WTC11 (cell line): ENCODE measurements at regions not wholly inside any gene's neighbourhood (a gene's known extent, or its start where the extent isn't known, plus 50 kb on each side); places are given as distances from the start of the nearest gene placed in this dataset.

Experiments
- ATAC-seq: fragments of 200-7000 bp; cut with Tn5 transposase; 2 replicates; pipeline ENCODE4 v1.10.0; 2021; ENCODE audit warnings: mild to moderate bottlenecking, moderate library complexity
- CTCF ChIA-PET: fragments of 300-600 bp; sonication (Branson Sonifier 250); formaldehyde crosslinking; loops from one replicate; lab custom pipeline; 2021; ENCODE audit warnings: antibody characterized with exemption; lab: Charles Lee
- POLR2A ChIA-PET: fragments of 350-600 bp; sonication (Branson Sonifier 250); formaldehyde crosslinking; loops from one replicate; lab custom pipeline; 2021; ENCODE audit warnings: antibody characterized with exemption; lab: Charles Lee
- DNase-seq: peaks from one replicate; pipeline ENCODE4 v3.0.0; 2021; ENCODE audit warnings: low spot score
- H3K27ac Mint-ChIP-seq: 2 replicates; pipeline ENCODE4 v1.8.0; 2021; ENCODE audit warnings: mixed read lengths
- H3K27me3 Mint-ChIP-seq: 2 replicates; pipeline ENCODE4 v1.8.0; 2021; ENCODE audit warnings: low read depth, mild to moderate bottlenecking, moderate library complexity, mixed read lengths
- H3K36me3 Mint-ChIP-seq: 2 replicates; pipeline ENCODE4 v1.8.0; 2021; ENCODE audit warnings: mixed read lengths
- H3K4me1 Mint-ChIP-seq: 2 replicates; pipeline ENCODE4 v1.8.0; 2022; ENCODE audit warnings: mixed read lengths
- H3K4me3 Mint-ChIP-seq: 2 replicates; pipeline ENCODE4 v1.8.0; 2021; ENCODE audit warnings: mild to moderate bottlenecking, moderate library complexity, mixed read lengths
- H3K9me3 Mint-ChIP-seq: 2 replicates; pipeline ENCODE4 v1.8.0; 2021; ENCODE audit warnings: mixed read lengths
- ATF1 ChIP-seq: sonication (generic); formaldehyde crosslinking; IDR thresholded peaks from 2 replicates; pipeline ENCODE4 v1.8.1; 2023; ENCODE audit warnings: mild to moderate bottlenecking, moderate library complexity, missing genetic modification reagents
- ELF4 ChIP-seq: sonication (generic); formaldehyde crosslinking; IDR thresholded peaks from 2 replicates; pipeline ENCODE4 v1.8.1; 2022; ENCODE audit warnings: low read depth, mild to moderate bottlenecking, moderate library complexity, missing genetic modification reagents
- ETV6 ChIP-seq: sonication (generic); formaldehyde crosslinking; IDR thresholded peaks from 2 replicates; pipeline ENCODE4 v1.8.1; 2022; ENCODE audit warnings: mild to moderate bottlenecking, missing genetic modification reagents
- GRHL2 ChIP-seq: fragments of 250-450 bp; sonication (Bioruptor Pico); IDR thresholded peaks from 2 replicates; pipeline ENCODE4 v1.8.0; 2022; ENCODE audit warnings: mild to moderate bottlenecking, moderate library complexity; ENCODE audit not compliant: insufficient replicate concordance, severe bottlenecking
- IRF2 ChIP-seq: sonication (generic); formaldehyde crosslinking; IDR thresholded peaks from 2 replicates; pipeline ENCODE4 v1.8.0; 2022; ENCODE audit warnings: low read depth, missing genetic modification reagents, borderline replicate concordance
- JUN ChIP-seq: sonication (generic); formaldehyde crosslinking; IDR thresholded peaks from 2 replicates; pipeline ENCODE4 v1.8.0; 2023; ENCODE audit warnings: mild to moderate bottlenecking, missing genetic modification reagents
- NFATC4 ChIP-seq: fragments of 250-450 bp; sonication (Bioruptor Pico); IDR thresholded peaks from 2 replicates; pipeline ENCODE4 v1.9.0; 2021; ENCODE audit warnings: mild to moderate bottlenecking
- RELA ChIP-seq: sonication (generic); formaldehyde crosslinking; IDR thresholded peaks from 2 replicates; pipeline ENCODE4 v1.8.1; 2022; ENCODE audit warnings: missing genetic modification reagents, mild to moderate bottlenecking, borderline replicate concordance
- ZNF121 ChIP-seq: sonication (generic); formaldehyde crosslinking; IDR thresholded peaks from 2 replicates; pipeline ENCODE4 v1.8.0; 2023; ENCODE audit warnings: missing genetic modification reagents
- ZNF317 ChIP-seq: sonication (generic); formaldehyde crosslinking; IDR thresholded peaks from 2 replicates; pipeline ENCODE4 v1.8.1; 2023; ENCODE audit warnings: low read depth, mild to moderate bottlenecking, moderate library complexity, missing genetic modification reagents, borderline replicate concordance
- TF ChIP-seq, protein P1 (sequence below): sonication (generic); formaldehyde crosslinking; IDR thresholded peaks from 2 replicates; pipeline ENCODE4 v1.8.0; 2022; ENCODE audit warnings: mild to moderate bottlenecking, missing genetic modification reagents
- TF ChIP-seq, protein P2 (sequence below): sonication (generic); formaldehyde crosslinking; IDR thresholded peaks from 2 replicates; pipeline ENCODE4 v1.8.1; 2023; ENCODE audit warnings: mild to moderate bottlenecking, missing genetic modification reagents, moderate library complexity
- TF ChIP-seq, protein P3 (sequence below): fragments of 250-450 bp; sonication (Bioruptor Pico); IDR thresholded peaks from 2 replicates; pipeline ENCODE4 v1.9.0; 2021; ENCODE audit warnings: mild to moderate bottlenecking, borderline replicate concordance
- TF ChIP-seq, protein P4 (sequence below): fragments of 250-450 bp; sonication (Bioruptor Pico); IDR thresholded peaks from 2 replicates; pipeline ENCODE4 v1.8.0; 2021; ENCODE audit warnings: mild to moderate bottlenecking
- TF ChIP-seq, protein P5 (sequence below): sonication (generic); formaldehyde crosslinking; IDR thresholded peaks from 2 replicates; pipeline ENCODE4 v1.8.1; 2022; ENCODE audit warnings: mild to moderate bottlenecking, missing genetic modification reagents, moderate library complexity, borderline replicate concordance
- TF ChIP-seq, protein P6 (sequence below): fragments of 250-450 bp; sonication (Bioruptor Pico); IDR thresholded peaks from 2 replicates; pipeline ENCODE4 v2.1.2; 2022; ENCODE audit warnings: mild to moderate bottlenecking, moderate library complexity
- TF ChIP-seq, protein P7 (sequence below): fragments of 250-450 bp; sonication (Bioruptor Pico); IDR thresholded peaks from 2 replicates; pipeline ENCODE4 v1.9.0; 2021; ENCODE audit warnings: mild to moderate bottlenecking
- TF ChIP-seq, protein P8 (sequence below): sonication (generic); formaldehyde crosslinking; conservative IDR thresholded peaks from 2 replicates; pipeline ENCODE4 v1.8.1; 2023; ENCODE audit warnings: mild to moderate bottlenecking, low read depth, missing genetic modification reagents, moderate library complexity

DNA sequence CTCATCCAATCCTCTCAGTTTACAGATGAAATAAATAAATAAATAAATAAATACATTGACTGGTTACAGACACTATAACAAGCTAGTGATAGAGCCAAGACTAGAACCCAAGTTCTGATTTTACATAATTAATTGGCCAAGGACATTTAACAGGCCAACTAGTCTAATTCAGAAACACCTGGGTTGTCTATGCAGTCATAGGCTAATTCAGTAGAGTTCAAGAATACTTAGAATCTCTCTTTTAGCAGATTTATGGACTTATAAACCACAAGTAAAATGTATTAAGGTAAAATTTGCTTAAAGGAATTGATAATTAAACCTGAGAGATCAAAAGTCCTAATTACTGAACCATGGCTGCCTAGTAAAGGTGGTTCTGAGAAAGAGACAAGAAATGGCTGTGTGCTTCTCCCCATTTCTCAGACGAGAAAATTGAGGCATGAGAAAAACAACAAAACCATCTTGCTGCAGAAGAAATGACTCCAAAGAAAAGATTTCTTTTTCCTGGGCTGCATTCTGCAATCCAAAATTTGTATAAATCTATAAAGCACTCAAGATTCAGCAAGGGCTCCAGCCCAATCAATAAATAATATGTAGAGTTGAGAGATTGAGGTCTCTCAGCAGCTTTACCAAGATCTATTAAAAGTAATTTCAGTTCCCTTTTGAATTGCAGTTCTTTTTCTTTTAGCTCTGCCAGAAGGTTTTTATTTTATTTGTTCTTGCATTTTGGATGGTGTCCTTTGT lies 98.3 kb downstream of the DUSP10 start:
- peaks cover 9% of the 10 kb centered on the region for H3K9me3 Mint-ChIP-seq
- no peak overlapping the region for H3K27ac Mint-ChIP-seq
- H3K36me3 Mint-ChIP-seq: no peaks in the 10 kb centered on the region
- ChIA-PET POLR2A (no interaction called here), CTCF (interaction anchor here (0.9 kb wide), 1 partner anchor 100 kb away, joined by 3 read pairs; no protein-coding TSS in a partner anchor)
- DNase-seq (no peak), ATAC-seq (no peak)
- TF ChIP-seq, protein P1, sequence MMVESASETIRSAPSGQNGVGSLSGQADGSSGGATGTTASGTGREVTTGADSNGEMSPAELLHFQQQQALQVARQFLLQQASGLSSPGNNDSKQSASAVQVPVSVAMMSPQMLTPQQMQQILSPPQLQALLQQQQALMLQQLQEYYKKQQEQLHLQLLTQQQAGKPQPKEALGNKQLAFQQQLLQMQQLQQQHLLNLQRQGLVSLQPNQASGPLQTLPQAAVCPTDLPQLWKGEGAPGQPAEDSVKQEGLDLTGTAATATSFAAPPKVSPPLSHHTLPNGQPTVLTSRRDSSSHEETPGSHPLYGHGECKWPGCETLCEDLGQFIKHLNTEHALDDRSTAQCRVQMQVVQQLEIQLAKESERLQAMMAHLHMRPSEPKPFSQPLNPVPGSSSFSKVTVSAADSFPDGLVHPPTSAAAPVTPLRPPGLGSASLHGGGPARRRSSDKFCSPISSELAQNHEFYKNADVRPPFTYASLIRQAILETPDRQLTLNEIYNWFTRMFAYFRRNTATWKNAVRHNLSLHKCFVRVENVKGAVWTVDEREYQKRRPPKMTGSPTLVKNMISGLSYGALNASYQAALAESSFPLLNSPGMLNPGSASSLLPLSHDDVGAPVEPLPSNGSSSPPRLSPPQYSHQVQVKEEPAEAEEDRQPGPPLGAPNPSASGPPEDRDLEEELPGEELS (CRISPR knock-in tag): no peak
- TF ChIP-seq, protein P2, sequence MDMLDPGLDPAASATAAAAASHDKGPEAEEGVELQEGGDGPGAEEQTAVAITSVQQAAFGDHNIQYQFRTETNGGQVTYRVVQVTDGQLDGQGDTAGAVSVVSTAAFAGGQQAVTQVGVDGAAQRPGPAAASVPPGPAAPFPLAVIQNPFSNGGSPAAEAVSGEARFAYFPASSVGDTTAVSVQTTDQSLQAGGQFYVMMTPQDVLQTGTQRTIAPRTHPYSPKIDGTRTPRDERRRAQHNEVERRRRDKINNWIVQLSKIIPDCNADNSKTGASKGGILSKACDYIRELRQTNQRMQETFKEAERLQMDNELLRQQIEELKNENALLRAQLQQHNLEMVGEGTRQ (CRISPR knock-in tag): no peak
- TF ChIP-seq GRHL2 (CRISPR knock-in tag): no peak
- TF ChIP-seq, protein P3, sequence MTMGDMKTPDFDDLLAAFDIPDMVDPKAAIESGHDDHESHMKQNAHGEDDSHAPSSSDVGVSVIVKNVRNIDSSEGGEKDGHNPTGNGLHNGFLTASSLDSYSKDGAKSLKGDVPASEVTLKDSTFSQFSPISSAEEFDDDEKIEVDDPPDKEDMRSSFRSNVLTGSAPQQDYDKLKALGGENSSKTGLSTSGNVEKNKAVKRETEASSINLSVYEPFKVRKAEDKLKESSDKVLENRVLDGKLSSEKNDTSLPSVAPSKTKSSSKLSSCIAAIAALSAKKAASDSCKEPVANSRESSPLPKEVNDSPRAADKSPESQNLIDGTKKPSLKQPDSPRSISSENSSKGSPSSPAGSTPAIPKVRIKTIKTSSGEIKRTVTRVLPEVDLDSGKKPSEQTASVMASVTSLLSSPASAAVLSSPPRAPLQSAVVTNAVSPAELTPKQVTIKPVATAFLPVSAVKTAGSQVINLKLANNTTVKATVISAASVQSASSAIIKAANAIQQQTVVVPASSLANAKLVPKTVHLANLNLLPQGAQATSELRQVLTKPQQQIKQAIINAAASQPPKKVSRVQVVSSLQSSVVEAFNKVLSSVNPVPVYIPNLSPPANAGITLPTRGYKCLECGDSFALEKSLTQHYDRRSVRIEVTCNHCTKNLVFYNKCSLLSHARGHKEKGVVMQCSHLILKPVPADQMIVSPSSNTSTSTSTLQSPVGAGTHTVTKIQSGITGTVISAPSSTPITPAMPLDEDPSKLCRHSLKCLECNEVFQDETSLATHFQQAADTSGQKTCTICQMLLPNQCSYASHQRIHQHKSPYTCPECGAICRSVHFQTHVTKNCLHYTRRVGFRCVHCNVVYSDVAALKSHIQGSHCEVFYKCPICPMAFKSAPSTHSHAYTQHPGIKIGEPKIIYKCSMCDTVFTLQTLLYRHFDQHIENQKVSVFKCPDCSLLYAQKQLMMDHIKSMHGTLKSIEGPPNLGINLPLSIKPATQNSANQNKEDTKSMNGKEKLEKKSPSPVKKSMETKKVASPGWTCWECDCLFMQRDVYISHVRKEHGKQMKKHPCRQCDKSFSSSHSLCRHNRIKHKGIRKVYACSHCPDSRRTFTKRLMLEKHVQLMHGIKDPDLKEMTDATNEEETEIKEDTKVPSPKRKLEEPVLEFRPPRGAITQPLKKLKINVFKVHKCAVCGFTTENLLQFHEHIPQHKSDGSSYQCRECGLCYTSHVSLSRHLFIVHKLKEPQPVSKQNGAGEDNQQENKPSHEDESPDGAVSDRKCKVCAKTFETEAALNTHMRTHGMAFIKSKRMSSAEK: no peak
- TF ChIP-seq, protein P4, sequence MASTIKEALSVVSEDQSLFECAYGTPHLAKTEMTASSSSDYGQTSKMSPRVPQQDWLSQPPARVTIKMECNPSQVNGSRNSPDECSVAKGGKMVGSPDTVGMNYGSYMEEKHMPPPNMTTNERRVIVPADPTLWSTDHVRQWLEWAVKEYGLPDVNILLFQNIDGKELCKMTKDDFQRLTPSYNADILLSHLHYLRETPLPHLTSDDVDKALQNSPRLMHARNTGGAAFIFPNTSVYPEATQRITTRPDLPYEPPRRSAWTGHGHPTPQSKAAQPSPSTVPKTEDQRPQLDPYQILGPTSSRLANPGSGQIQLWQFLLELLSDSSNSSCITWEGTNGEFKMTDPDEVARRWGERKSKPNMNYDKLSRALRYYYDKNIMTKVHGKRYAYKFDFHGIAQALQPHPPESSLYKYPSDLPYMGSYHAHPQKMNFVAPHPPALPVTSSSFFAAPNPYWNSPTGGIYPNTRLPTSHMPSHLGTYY (CRISPR knock-in tag): no peak
- TF ChIP-seq, protein P5, sequence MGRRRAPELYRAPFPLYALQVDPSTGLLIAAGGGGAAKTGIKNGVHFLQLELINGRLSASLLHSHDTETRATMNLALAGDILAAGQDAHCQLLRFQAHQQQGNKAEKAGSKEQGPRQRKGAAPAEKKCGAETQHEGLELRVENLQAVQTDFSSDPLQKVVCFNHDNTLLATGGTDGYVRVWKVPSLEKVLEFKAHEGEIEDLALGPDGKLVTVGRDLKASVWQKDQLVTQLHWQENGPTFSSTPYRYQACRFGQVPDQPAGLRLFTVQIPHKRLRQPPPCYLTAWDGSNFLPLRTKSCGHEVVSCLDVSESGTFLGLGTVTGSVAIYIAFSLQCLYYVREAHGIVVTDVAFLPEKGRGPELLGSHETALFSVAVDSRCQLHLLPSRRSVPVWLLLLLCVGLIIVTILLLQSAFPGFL (CRISPR knock-in tag): no peak
- no peak for TF ChIP-seq NFATC4 (CRISPR knock-in tag)
- TF ChIP-seq ZNF317 (CRISPR knock-in tag): no peak
- TF ChIP-seq JUN: no peak
- no peak for TF ChIP-seq ATF1
- no peak for TF ChIP-seq ETV6 (CRISPR knock-in tag)
- TF ChIP-seq ELF4 (CRISPR knock-in tag): no peak
- TF ChIP-seq, protein P6, sequence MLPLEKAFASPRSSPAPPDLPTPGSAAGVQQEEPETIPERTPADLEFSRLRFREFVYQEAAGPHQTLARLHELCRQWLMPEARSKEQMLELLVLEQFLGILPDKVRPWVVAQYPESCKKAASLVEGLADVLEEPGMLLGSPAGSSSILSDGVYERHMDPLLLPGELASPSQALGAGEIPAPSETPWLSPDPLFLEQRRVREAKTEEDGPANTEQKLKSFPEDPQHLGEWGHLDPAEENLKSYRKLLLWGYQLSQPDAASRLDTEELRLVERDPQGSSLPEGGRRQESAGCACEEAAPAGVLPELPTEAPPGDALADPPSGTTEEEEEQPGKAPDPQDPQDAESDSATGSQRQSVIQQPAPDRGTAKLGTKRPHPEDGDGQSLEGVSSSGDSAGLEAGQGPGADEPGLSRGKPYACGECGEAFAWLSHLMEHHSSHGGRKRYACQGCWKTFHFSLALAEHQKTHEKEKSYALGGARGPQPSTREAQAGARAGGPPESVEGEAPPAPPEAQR (CRISPR knock-in tag): no peak
- no peak for TF ChIP-seq IRF2
- TF ChIP-seq ZNF121: no peak
- TF ChIP-seq RELA (CRISPR knock-in tag): no peak
- TF ChIP-seq, protein P7, sequence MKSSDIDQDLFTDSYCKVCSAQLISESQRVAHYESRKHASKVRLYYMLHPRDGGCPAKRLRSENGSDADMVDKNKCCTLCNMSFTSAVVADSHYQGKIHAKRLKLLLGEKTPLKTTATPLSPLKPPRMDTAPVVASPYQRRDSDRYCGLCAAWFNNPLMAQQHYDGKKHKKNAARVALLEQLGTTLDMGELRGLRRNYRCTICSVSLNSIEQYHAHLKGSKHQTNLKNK (CRISPR knock-in tag): no peak
- TF ChIP-seq, protein P8, sequence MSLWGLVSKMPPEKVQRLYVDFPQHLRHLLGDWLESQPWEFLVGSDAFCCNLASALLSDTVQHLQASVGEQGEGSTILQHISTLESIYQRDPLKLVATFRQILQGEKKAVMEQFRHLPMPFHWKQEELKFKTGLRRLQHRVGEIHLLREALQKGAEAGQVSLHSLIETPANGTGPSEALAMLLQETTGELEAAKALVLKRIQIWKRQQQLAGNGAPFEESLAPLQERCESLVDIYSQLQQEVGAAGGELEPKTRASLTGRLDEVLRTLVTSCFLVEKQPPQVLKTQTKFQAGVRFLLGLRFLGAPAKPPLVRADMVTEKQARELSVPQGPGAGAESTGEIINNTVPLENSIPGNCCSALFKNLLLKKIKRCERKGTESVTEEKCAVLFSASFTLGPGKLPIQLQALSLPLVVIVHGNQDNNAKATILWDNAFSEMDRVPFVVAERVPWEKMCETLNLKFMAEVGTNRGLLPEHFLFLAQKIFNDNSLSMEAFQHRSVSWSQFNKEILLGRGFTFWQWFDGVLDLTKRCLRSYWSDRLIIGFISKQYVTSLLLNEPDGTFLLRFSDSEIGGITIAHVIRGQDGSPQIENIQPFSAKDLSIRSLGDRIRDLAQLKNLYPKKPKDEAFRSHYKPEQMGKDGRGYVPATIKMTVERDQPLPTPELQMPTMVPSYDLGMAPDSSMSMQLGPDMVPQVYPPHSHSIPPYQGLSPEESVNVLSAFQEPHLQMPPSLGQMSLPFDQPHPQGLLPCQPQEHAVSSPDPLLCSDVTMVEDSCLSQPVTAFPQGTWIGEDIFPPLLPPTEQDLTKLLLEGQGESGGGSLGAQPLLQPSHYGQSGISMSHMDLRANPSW (CRISPR knock-in tag): no peak
- peaks cover 14% of the 10 kb centered on the region for H3K4me1 Mint-ChIP-seq
- H3K27me3 Mint-ChIP-seq: no peaks in the 10 kb centered on the region
- no peak overlapping the region for H3K4me3 Mint-ChIP-seq
